ENCODE measurements at regions not wholly inside any gene's neighbourhood (a gene's known extent, or its start where the extent isn't known, plus 50 kb on each side); places are given as distances from the start of the nearest gene placed in this dataset.

- Histone ChIP-seq H3K4me3 (no peak overlapping the region), H3K4me2 (no peak overlapping the region), H3K9me3 (no peaks in the 10 kb centered on the region), H3K27ac (no peak overlapping the region), H3K4me1 (no peaks in the 10 kb centered on the region)
- FAIRE-seq (no peak), ATAC-seq (no peak), DNase-seq (ENCODE audit: low read depth in 1 of 2, low spot score in 1 of 2) (no peak)
- ChIA-PET POLR2A (no interaction called here), CTCF (no interaction called here)
- no peak for TF ChIP-seq RCOR1 (IDR thresholded peaks at IDR 0.05; ENCODE audit: low read depth, low read length)
- TF ChIP-seq TFCP2L1 (CRISPR knock-in tag; IDR thresholded peaks at IDR 0.05) = no peak
- no peak for TF ChIP-seq CBX8 (IDR thresholded peaks at IDR 0.05)
- TF ChIP-seq KDM1A (IDR thresholded peaks at IDR 0.05; ENCODE audit: low read depth) = no peak
- no peak for TF ChIP-seq HOXB5 (CRISPR knock-in tag; IDR thresholded peaks at IDR 0.05)
- TF ChIP-seq NFE2L2 (conservative IDR thresholded peaks at IDR 0.05; ENCODE audit: low read length) = no peak
- no peak for TF ChIP-seq ELK1 (IDR thresholded peaks at IDR 0.05; ENCODE audit: low read depth, low read length)
- no peak for TF ChIP-seq FOSB (CRISPR knock-in tag; IDR thresholded peaks at IDR 0.05)
- WGBS (ENCODE audit: missing lambda C conversion rate) = 2% methylated on average over 2 of the region's 2 CpGs
Observed at GRCh38 chr13:91214031-91214430, 133.5 kb upstream of the MIR17HG start.

GRCh38 chr13:91216928-91217700 lies 130.4 kb upstream of the MIR17HG start:
- POLR2A ChIA-PET = interaction anchor here (0.6 kb wide), 1 partner anchor 53 kb away, joined by 4 read pairs; no protein-coding TSS in a partner anchor
- CTCF ChIA-PET = no interaction called here
- no peak for FAIRE-seq
- no peak for ATAC-seq
- TF ChIP-seq PBX3 (IDR thresholded peaks at IDR 0.05) = no peak
- TF ChIP-seq FOSL2 (IDR thresholded peaks at IDR 0.05) = no peak
- TF ChIP-seq FOSL2 (CRISPR knock-in tag; IDR thresholded peaks at IDR 0.05) = no peak
- no peak for TF ChIP-seq BHLHE40 (IDR thresholded peaks at IDR 0.05; ENCODE audit: low read depth, low read length)
- TF ChIP-seq ZFP36 (IDR thresholded peaks at IDR 0.05; ENCODE audit: borderline replicate concordance, partially characterized antibody) = no peak
- no peak for TF ChIP-seq EHMT2 (IDR thresholded peaks at IDR 0.05; ENCODE audit: low read depth)
- no peak for TF ChIP-seq HOXB13 (CRISPR knock-in tag; IDR thresholded peaks at IDR 0.05; ENCODE audit: low read depth)
- TF ChIP-seq BCL3 (IDR thresholded peaks at IDR 0.05) = no peak
- no peak for TF ChIP-seq MAX (IDR thresholded peaks at IDR 0.05)
- TF ChIP-seq MAZ (IDR thresholded peaks at IDR 0.05; ENCODE audit: borderline replicate concordance, low read depth, low read length) = no peak
- Histone ChIP-seq H3K4me1 (no peaks in the 10 kb centered on the region), H3K9me3 (no peaks in the 10 kb centered on the region), H3K4me2 (no peak overlapping the region), H3K27ac (no peak overlapping the region), H3K4me3 (no peak overlapping the region)
- no peak for DNase-seq (ENCODE audit: low read depth in 1 of 2, low spot score in 1 of 2)
- WGBS (ENCODE audit: missing lambda C conversion rate) = 26% methylated on average over 12 of the region's 12 CpGs

- FAIRE-seq (no peak), ATAC-seq (no peak), DNase-seq (ENCODE audit: low read depth in 1 of 2, low spot score in 1 of 2) (no peak)
- Histone ChIP-seq H3K4me3 (no peak overlapping the region), H3K4me2 (no peak overlapping the region), H3K4me1 (no peaks in the 10 kb centered on the region), H3K9me3 (no peaks in the 10 kb centered on the region), H3K27ac (no peak overlapping the region)
- POLR2A ChIA-PET = no interaction called here
- WGBS (ENCODE audit: missing lambda C conversion rate) = 57% methylated on average over 1 of the region's 1 CpG
- CTCF ChIA-PET = no interaction called here
- TF ChIP-seq REST (IDR thresholded peaks at IDR 0.05) = no peak
- TF ChIP-seq RFX5 (IDR thresholded peaks at IDR 0.05) = no peak
- TF ChIP-seq RARB (CRISPR knock-in tag; IDR thresholded peaks at IDR 0.05) = no peak
- no peak for TF ChIP-seq HOXB13 (CRISPR knock-in tag; IDR thresholded peaks at IDR 0.05; ENCODE audit: low read depth)
- TF ChIP-seq ATOH8 (CRISPR knock-in tag; IDR thresholded peaks at IDR 0.05; ENCODE audit: low read depth) = no peak
- TF ChIP-seq CTCF (IDR thresholded peaks at IDR 0.05) = no peak
- no peak for TF ChIP-seq JUN (IDR thresholded peaks at IDR 0.05)
- no peak for TF ChIP-seq BHLHE40 (IDR thresholded peaks at IDR 0.05; ENCODE audit: low read depth, low read length)
- TF ChIP-seq CHD4 (IDR thresholded peaks at IDR 0.05; ENCODE audit: borderline replicate concordance) = no peak
Observed at GRCh38 chr13:91219201-91219600, 128.3 kb upstream of the MIR17HG start.
